GM23248 (cell line): ENCODE measurements at regions not wholly inside any gene's neighbourhood (a gene's known extent, or its start where the extent isn't known, plus 50 kb on each side); places are given as distances from the start of the nearest gene placed in this dataset.

Source experiments
- DNase-seq: peaks from one replicate; pipeline ENCODE4 v3.0.0-alpha.2; 2015
- H2AFZ ChIP-seq: fragments of 200-600 bp; sonication (generic); 2 replicates; pipeline ENCODE4 v1.6.1; 2016; ENCODE audit warnings: antibody characterized with exemption
- H3F3A ChIP-seq: fragments of 200-600 bp; sonication (generic); 2 replicates; pipeline ENCODE4 v1.6.1; 2016; ENCODE audit warnings: mild to moderate bottlenecking, antibody characterized with exemption, mixed run types; ENCODE audit not compliant: insufficient read depth
- H3K27ac ChIP-seq: fragments of 200-600 bp; sonication (generic); 2 replicates; pipeline ENCODE4 v1.5.1; 2016; ENCODE audit warnings: mild to moderate bottlenecking
- H3K27me3 ChIP-seq: fragments of 200-600 bp; sonication (generic); replicated peaks from 2 replicates; pipeline ENCODE4 v1.6.1; 2016; ENCODE audit warnings: mild to moderate bottlenecking; ENCODE audit not compliant: insufficient read depth
- H3K36me3 ChIP-seq: fragments of 200-600 bp; sonication (generic); 2 replicates; pipeline ENCODE4 v1.6.1; 2016; ENCODE audit warnings: low read depth, mild to moderate bottlenecking
- H3K4me1 ChIP-seq: fragments of 200-600 bp; sonication (generic); 2 replicates; pipeline ENCODE4 v1.6.1; 2016; ENCODE audit warnings: mild to moderate bottlenecking; ENCODE audit not compliant: insufficient read depth
- H3K4me2 ChIP-seq: fragments of 200-600 bp; sonication (generic); one replicate; pipeline ENCODE4 v1.6.1; 2016; ENCODE audit warnings: mild to moderate bottlenecking; ENCODE audit not compliant: unreplicated experiment
- H3K4me3 ChIP-seq: fragments of 200-600 bp; sonication (generic); 2 replicates; pipeline ENCODE4 v1.5.1; 2016; ENCODE audit warnings: mild to moderate bottlenecking
- H3K79me2 ChIP-seq: fragments of 200-600 bp; sonication (generic); 2 replicates; pipeline ENCODE4 v1.6.1; 2016; ENCODE audit warnings: mild to moderate bottlenecking; ENCODE audit not compliant: insufficient read depth
- H3K9ac ChIP-seq: fragments of 200-600 bp; sonication (generic); 2 replicates; pipeline ENCODE4 v1.6.1; 2016; ENCODE audit warnings: mild to moderate bottlenecking
- H3K9me2 ChIP-seq: fragments of 200-600 bp; sonication (generic); 2 replicates; pipeline ENCODE4 v1.6.1; 2016; ENCODE audit warnings: mixed run types, mild to moderate bottlenecking, moderate library complexity; ENCODE audit not compliant: insufficient read depth
- H3K9me3 ChIP-seq: fragments of 200-600 bp; sonication (generic); one replicate; pipeline ENCODE4 v1.6.1; 2017; ENCODE audit warnings: low read depth
- H4K20me1 ChIP-seq: fragments of 200-600 bp; sonication (generic); 2 replicates; pipeline ENCODE4 v1.6.0; 2016; ENCODE audit not compliant: insufficient read depth
- EZH2 ChIP-seq: fragments of 200-600 bp; sonication (generic); IDR thresholded peaks from 2 replicates; pipeline ENCODE4 v1.6.1; 2018; ENCODE audit warnings: antibody characterized with exemption, mild to moderate bottlenecking; ENCODE audit not compliant: insufficient read depth, poor library complexity, severe bottlenecking
- EZH2phosphoT487 ChIP-seq: fragments of 200-600 bp; sonication (generic); IDR thresholded peaks from 2 replicates; pipeline ENCODE4 v1.6.1; 2018; ENCODE audit warnings: antibody characterized with exemption, moderate library complexity, mild to moderate bottlenecking, low read depth; ENCODE audit not compliant: insufficient read depth
- WGBS, 2 experiments: methylation state at CpG; one replicate each; pipeline ENCODE4 v1.1.6; 2015 to 2017; ENCODE audit warnings: low lambda C conversion rate in 2 of 2, low coverage in 1 of 2; ENCODE audit errors: missing lambda C conversion rate in 2 of 2; 5-methylcytosine and 5-hydroxymethylcytosine counted together
- in situ Hi-C: fragments of 300-500 bp; cut with MboI; formaldehyde crosslinking; loops from 2 replicates; pipeline ENCODE4 v1.15.0; 2020

GRCh38 chr5:10894445-10895054 lies 133.5 kb upstream of the DAP start:
- no peaks in the 10 kb centered on the region for H3K36me3 ChIP-seq
- H4K20me1 ChIP-seq: no peaks in the 10 kb centered on the region
- no peaks in the 10 kb centered on the region for H3K9me3 ChIP-seq
- 46 to 52% methylated on average over 9 of the region's 9 CpGs for WGBS, 2 experiments
- no peak overlapping the region for H3K4me2 ChIP-seq
- TF ChIP-seq EZH2 (no peak), EZH2phosphoT487 (no peak)
- no peaks in the 10 kb centered on the region for H3K4me1 ChIP-seq
- no peak overlapping the region for H3K4me3 ChIP-seq
- peaks cover 6% of the 10 kb centered on the region; the same call in 1 of the 2 replicates for H3K27me3 ChIP-seq
- H3K9ac ChIP-seq: no peak overlapping the region
- H3F3A ChIP-seq: no peaks in the 10 kb centered on the region
- H3K27ac ChIP-seq: no peak overlapping the region
- in situ Hi-C loops: no loop called here
- DNase-seq: no peak
- no peak overlapping the region for H2AFZ ChIP-seq
- H3K9me2 ChIP-seq: no peaks in the 10 kb centered on the region
- no peaks in the 10 kb centered on the region for H3K79me2 ChIP-seq

- Histone ChIP-seq H3K9me3 (no peaks in the 10 kb centered on the region), H3K36me3 (no peaks in the 10 kb centered on the region), H2AFZ (no peak overlapping the region)
These were observed 131.8 kb upstream of the DAP start for GRCh38 chr5:10892911-10893215.

GRCh38 chr5:10892147-10892910 lies 131.3 kb upstream of the DAP start:
- peak; percentile 44 for DNase-seq
- H3F3A ChIP-seq: no peaks in the 10 kb centered on the region
- WGBS, 2 experiments: 26 to 41% methylated on average over 5 of the region's 5 CpGs

More at GRCh38 chr5:10892911-10893215, 131.8 kb upstream of the DAP start:
- H3K9me2 ChIP-seq: no peaks in the 10 kb centered on the region
- no peak overlapping the region for H3K4me2 ChIP-seq
- no peaks in the 10 kb centered on the region for H4K20me1 ChIP-seq
- DNase-seq: no peak
- WGBS, 2 experiments: 41 to 57% methylated on average over 4 of the region's 4 CpGs
- TF ChIP-seq EZH2: no peak
- TF ChIP-seq EZH2phosphoT487: no peak
- no peak overlapping the region for H3K27ac ChIP-seq
- peaks cover 2% of the 10 kb centered on the region; the same call in 1 of the 2 replicates for H3K27me3 ChIP-seq
- H3K9ac ChIP-seq: no peak overlapping the region
- H3K79me2 ChIP-seq: no peaks in the 10 kb centered on the region
- H3K4me1 ChIP-seq: no peaks in the 10 kb centered on the region
- no peak overlapping the region for H3K4me3 ChIP-seq
- no peaks in the 10 kb centered on the region for H3F3A ChIP-seq
- in situ Hi-C loops: no loop called here

GRCh38 chr5:10891193-10891592 lies 130.2 kb upstream of the DAP start:
- no peaks in the 10 kb centered on the region for H4K20me1 ChIP-seq
- no peak for DNase-seq
- H3K9me2 ChIP-seq: no peaks in the 10 kb centered on the region
- H3K4me3 ChIP-seq: no peak overlapping the region
- no peak overlapping the region for H2AFZ ChIP-seq
- H3K4me2 ChIP-seq: no peak overlapping the region
- no peaks in the 10 kb centered on the region; the same call in 1 of the 2 replicates for H3K27me3 ChIP-seq
- H3K9ac ChIP-seq: no peak overlapping the region
- WGBS, 2 experiments: 52 to 61% methylated on average over 1 of the region's 1 CpG
- no peak overlapping the region for H3K27ac ChIP-seq
- no peak for TF ChIP-seq EZH2phosphoT487
- no peak for TF ChIP-seq EZH2
- no peaks in the 10 kb centered on the region for H3K79me2 ChIP-seq
- no peaks in the 10 kb centered on the region for H3K36me3 ChIP-seq
- no peaks in the 10 kb centered on the region for H3F3A ChIP-seq
- in situ Hi-C loops: no loop called here
- no peaks in the 10 kb centered on the region for H3K4me1 ChIP-seq
- no peaks in the 10 kb centered on the region for H3K9me3 ChIP-seq

More at GRCh38 chr5:10892147-10892910, 131.3 kb upstream of the DAP start:
- Histone ChIP-seq H3K9me3 (no peaks in the 10 kb centered on the region), H3K79me2 (no peaks in the 10 kb centered on the region), H3K27ac (no peak overlapping the region), H3K9me2 (no peaks in the 10 kb centered on the region), H3K9ac (no peak overlapping the region), H3K4me2 (no peak overlapping the region), H4K20me1 (no peaks in the 10 kb centered on the region), H3K36me3 (no peaks in the 10 kb centered on the region), H3K4me3 (no peak overlapping the region), H3K27me3 (no peaks in the 10 kb centered on the region; the same call in 1 of the 2 replicates), H2AFZ (no peak overlapping the region), H3K4me1 (no peaks in the 10 kb centered on the region)
- TF ChIP-seq EZH2 (no peak), EZH2phosphoT487 (no peak)
- in situ Hi-C loops: no loop called here
